IMR-90 (cell line): ENCODE measurements at regions not wholly inside any gene's neighbourhood (a gene's known extent, or its start where the extent isn't known, plus 50 kb on each side); places are given as distances from the start of the nearest gene placed in this dataset.

Source experiments
- ATAC-seq: fragments of 200-7000 bp; cut with Tn5 transposase; 2 replicates; pipeline ENCODE4 v1.9.1; 2020; ENCODE audit warnings: low read depth, mild to moderate bottlenecking, moderate library complexity
- BruUV-seq: library from RNA; stranded (reverse); fragments of 400-500 nt; replicated peaks from 2 replicates; lab custom pipeline; 2021; lab: Mats Ljungman, UMichigan
- CTCF ChIA-PET: fragments of 300-600 bp; formaldehyde crosslinking; extraction: SDS; loops from one replicate; lab custom pipeline; 2021; ENCODE audit warnings: antibody characterized with exemption; lab: Yijun Ruan, JAX
- POLR2A ChIA-PET: fragments of 300-600 bp; sonication (Branson Sonifier 250); formaldehyde crosslinking; loops from one replicate; lab custom pipeline; 2022; ENCODE audit warnings: antibody characterized with exemption; ENCODE audit not compliant: unreplicated experiment; lab: Charles Lee
- DNase-seq: peaks from one replicate; pipeline ENCODE4 v3.0.0; 2013
- H2AFZ ChIP-seq: replicated peaks from 2 replicates; pipeline ENCODE3; 2013; ENCODE audit warnings: low read length, mild to moderate bottlenecking; ENCODE audit not compliant: poor library complexity
- H2AK5ac ChIP-seq: 2 replicates; pipeline ENCODE4 v1.6.1; 2013; ENCODE audit warnings: low read depth, low read length, inconsistent platforms
- H2AK9ac ChIP-seq: replicated peaks from 2 replicates; pipeline ENCODE3; 2013; ENCODE audit warnings: mild to moderate bottlenecking, low read depth, low read length, moderate library complexity; ENCODE audit not compliant: poor library complexity
- H2BK120ac ChIP-seq: 2 replicates; pipeline ENCODE4 v1.6.1; 2013; ENCODE audit warnings: low read depth, low read length, inconsistent platforms
- H2BK15ac ChIP-seq: 3 replicates; pipeline ENCODE4 v1.6.1; 2013; ENCODE audit warnings: low read depth, low read length, inconsistent platforms
- H2BK20ac ChIP-seq: 2 replicates; pipeline ENCODE4 v1.6.1; 2013; ENCODE audit warnings: low read depth, mild to moderate bottlenecking, inconsistent platforms, low read length, moderate library complexity
- H2BK5ac ChIP-seq: 2 replicates; pipeline ENCODE4 v1.6.1; 2013; ENCODE audit warnings: mild to moderate bottlenecking, low read depth, low read length, inconsistent platforms; ENCODE audit not compliant: poor library complexity, severe bottlenecking
- H3K14ac ChIP-seq: replicated peaks from 2 replicates; pipeline ENCODE4 v1.6.1; 2013; ENCODE audit warnings: low read depth, low read length, inconsistent platforms
- H3K18ac ChIP-seq: 2 replicates; pipeline ENCODE4 v1.6.1; 2013; ENCODE audit warnings: low read depth, low read length, control low read depth
- H3K23ac ChIP-seq: 2 replicates; pipeline ENCODE4 v1.6.1; 2013; ENCODE audit warnings: low read depth, low read length, inconsistent platforms
- H3K27ac ChIP-seq: 2 replicates; pipeline ENCODE4 v1.5.1; 2013; ENCODE audit warnings: mild to moderate bottlenecking, control low read depth, low read length; ENCODE audit not compliant: insufficient read depth
- H3K27me3 ChIP-seq: 2 replicates; pipeline ENCODE4 v1.6.1; 2013; ENCODE audit warnings: low read length; ENCODE audit not compliant: control insufficient read depth, insufficient read depth
- H3K36me3 ChIP-seq: 2 replicates; pipeline ENCODE4 v1.6.1; 2013; ENCODE audit warnings: low read length, mixed read lengths; ENCODE audit not compliant: control insufficient read depth, insufficient read depth
- H3K4ac ChIP-seq: 2 replicates; pipeline ENCODE4 v1.6.1; 2013; ENCODE audit warnings: low read depth, low read length, inconsistent platforms
- H3K4me1 ChIP-seq: 2 replicates; pipeline ENCODE4 v1.6.1; 2013; ENCODE audit warnings: low read length, mixed read lengths; ENCODE audit not compliant: control insufficient read depth, insufficient read depth
- H3K4me2 ChIP-seq: 2 replicates; pipeline ENCODE4 v1.6.1; 2013; ENCODE audit warnings: low read depth, mild to moderate bottlenecking, control low read depth, low read length, moderate library complexity
- H3K4me3 ChIP-seq: 2 replicates; pipeline ENCODE4 v1.5.1; 2013; ENCODE audit warnings: low read depth, mild to moderate bottlenecking, control low read depth, low read length, moderate library complexity; ENCODE audit not compliant: insufficient read depth
- H3K56ac ChIP-seq: 2 replicates; pipeline ENCODE4 v1.6.1; 2013; ENCODE audit warnings: low read length, inconsistent platforms; ENCODE audit not compliant: insufficient read depth; ENCODE audit errors: extremely low read depth
- H3K79me1 ChIP-seq, 2 experiments: 2 replicates each; pipeline ENCODE4 v1.6.1; 2013; ENCODE audit warnings: low read length in 2 of 2, inconsistent platforms in 1 of 2, low read depth in 1 of 2
- H3K9ac ChIP-seq: 2 replicates; pipeline ENCODE4 v1.6.1; 2013; ENCODE audit warnings: low read depth, low read length, control low read depth
- H3K9me1 ChIP-seq: 2 replicates; pipeline ENCODE4 v1.6.1; 2013; ENCODE audit warnings: low read length, inconsistent platforms; ENCODE audit not compliant: insufficient read depth
- H3K9me3 ChIP-seq: 2 replicates; pipeline ENCODE4 v1.6.1; 2013; ENCODE audit warnings: low read length; ENCODE audit not compliant: control insufficient read depth, insufficient read depth
- H4K20me1 ChIP-seq: 2 replicates; pipeline ENCODE4 v1.6.1; 2013; ENCODE audit warnings: low read length, inconsistent platforms; ENCODE audit not compliant: insufficient read depth
- H4K5ac ChIP-seq: 2 replicates; pipeline ENCODE4 v1.6.1; 2013; ENCODE audit warnings: mild to moderate bottlenecking, low read depth, low read length, control low read depth
- H4K8ac ChIP-seq, 2 experiments: 2 replicates each; pipeline ENCODE4 v1.6.1; 2013; ENCODE audit warnings: low read depth in 2 of 2, low read length in 2 of 2, control low read depth in 1 of 2, inconsistent platforms in 1 of 2
- H4K91ac ChIP-seq: 2 replicates; pipeline ENCODE4 v1.6.1; 2013; ENCODE audit warnings: low read depth, low read length, inconsistent platforms; ENCODE audit not compliant: insufficient read depth
- BHLHE40 ChIP-seq: fragments of 150-350 bp; IDR thresholded peaks from 2 replicates; pipeline ENCODE4 v1.6.1; 2016; ENCODE audit warnings: mild to moderate bottlenecking, low read depth, low read length
- CEBPB ChIP-seq: IDR thresholded peaks from 2 replicates; pipeline ENCODE4 v1.6.1; 2012; ENCODE audit warnings: low read depth, low read length, improper control_type of control experiment
- CHD1 ChIP-seq: IDR thresholded peaks from 2 replicates; pipeline ENCODE4 v1.6.1; 2012; ENCODE audit warnings: low read depth, low read length, improper control_type of control experiment
- CTCF ChIP-seq: conservative IDR thresholded peaks from 2 replicates; pipeline ENCODE4 v1.5.1; 2012; ENCODE audit warnings: mild to moderate bottlenecking, low read depth, low read length, improper control_type of control experiment
- ELK1 ChIP-seq: fragments of 150-350 bp; IDR thresholded peaks from 2 replicates; pipeline ENCODE4 v1.6.1; 2016; ENCODE audit warnings: low read depth, mild to moderate bottlenecking, low read length, moderate library complexity, borderline replicate concordance
- FOS ChIP-seq: fragments of 150-350 bp; IDR thresholded peaks from 2 replicates; pipeline ENCODE4 v1.6.1; 2016; ENCODE audit warnings: low read depth, low read length
- MAFK ChIP-seq: IDR thresholded peaks from 2 replicates; pipeline ENCODE4 v1.6.1; 2012; ENCODE audit warnings: low read depth, low read length, improper control_type of control experiment
- MAZ ChIP-seq: IDR thresholded peaks from 2 replicates; pipeline ENCODE4 v1.6.1; 2012; ENCODE audit warnings: low read depth, mild to moderate bottlenecking, low read length, improper control_type of control experiment, moderate library complexity, borderline replicate concordance
- MXI1 ChIP-seq: IDR thresholded peaks from 2 replicates; pipeline ENCODE4 v1.6.1; 2012; ENCODE audit warnings: low read depth, mild to moderate bottlenecking, low read length, moderate library complexity, borderline replicate concordance
- NFE2L2 ChIP-seq: fragments of 150-350 bp; IDR thresholded peaks from 2 replicates; pipeline ENCODE4 v1.6.1; 2016; ENCODE audit warnings: low read depth, mild to moderate bottlenecking, low read length
- POLR2A ChIP-seq: IDR thresholded peaks from 2 replicates; pipeline ENCODE4 v1.6.1; 2012; ENCODE audit warnings: mild to moderate bottlenecking, low read depth, low read length
- RAD21 ChIP-seq: IDR thresholded peaks from 2 replicates; pipeline ENCODE4 v1.6.1; 2012; ENCODE audit warnings: low read length, improper control_type of control experiment
- RCOR1 ChIP-seq: IDR thresholded peaks from 2 replicates; pipeline ENCODE4 v1.6.1; 2012; ENCODE audit warnings: mild to moderate bottlenecking, low read length, improper control_type of control experiment; ENCODE audit not compliant: insufficient replicate concordance
- RFX5 ChIP-seq: IDR thresholded peaks from 2 replicates; pipeline ENCODE4 v1.8.0; 2012; ENCODE audit warnings: low read depth, mild to moderate bottlenecking, low read length, moderate library complexity
- SMC3 ChIP-seq: fragments of 150-350 bp; IDR thresholded peaks from 2 replicates; pipeline ENCODE4 v1.6.1; 2016; ENCODE audit warnings: low read depth, mild to moderate bottlenecking, antibody characterized with exemption, low read length, moderate library complexity
- USF2 ChIP-seq: fragments of 150-350 bp; IDR thresholded peaks from 2 replicates; pipeline ENCODE4 v1.6.1; 2017; ENCODE audit warnings: mild to moderate bottlenecking, antibody characterized with exemption, low read length, low read depth
- WGBS, 2 experiments: methylation state at CpG; one replicate each; pipeline versions ENCODE4 v1.1.5 to v1.1.7; 2013; ENCODE audit warnings: missing lambda C conversion rate in 2 of 2; ENCODE audit not compliant: insufficient read length in 1 of 2; ENCODE audit errors: extremely low coverage in 2 of 2; 5-methylcytosine and 5-hydroxymethylcytosine counted together
- dilution Hi-C: fragments of 300-500 bp; cut with HindIII; formaldehyde crosslinking; loops from one replicate; pipeline ENCODE4 v1.14.3; 2018; ENCODE audit warnings: low sequenced_read_pairs; ENCODE audit not compliant: unreplicated experiment
- in situ Hi-C: fragments of 300-500 bp; cut with MboI; formaldehyde crosslinking; loops from 3 replicates; pipeline ENCODE4 v1.14.3; 2019; ENCODE audit warnings: low sequenced_read_pairs, inconsistent platforms, mixed read lengths
- intact Hi-C: fragments of 100-400 bp; cut with micrococcal nuclease; formaldehyde crosslinking; loops from 2 replicates; pipeline ENCODE4 v1.10.0; 2022

GRCh38 chr4:89486042-89486441 lies 178.4 kb upstream of the GPRIN3 start:
- H2BK20ac ChIP-seq: no peak overlapping the region
- ATAC-seq (peak; percentile 96), DNase-seq (peak; percentile 55)
- H3K79me1 ChIP-seq: no peaks in the 10 kb centered on the region
- intact Hi-C loops (loop anchor here (1.0 to 5.0 kb wide), 4 partner anchors 172 to 415 kb away; no protein-coding TSS in a partner anchor), in situ Hi-C loops (loop anchor here (25.0 kb wide), 1 partner anchor 376 kb away; no protein-coding TSS in a partner anchor), dilution Hi-C loops (no loop called here)
- no peaks in the 10 kb centered on the region for H3K4me1 ChIP-seq
- BruUV-seq: no TSS peak
- H3K4me3 ChIP-seq: no peak overlapping the region
- H3K27ac ChIP-seq: no peak overlapping the region
- WGBS, 2 experiments: no CpG with 5 or more reads among the region's 3 CpGs
- CTCF ChIA-PET: interaction anchor here (0.6 to 1.7 kb wide), 11 partner anchors 17 to 420 kb away, joined by 3 to 4 read pairs (median 3); no protein-coding TSS in a partner anchor
- H4K5ac ChIP-seq: no peak overlapping the region
- H3K9me3 ChIP-seq: no peaks in the 10 kb centered on the region
- no peak overlapping the region for H2BK5ac ChIP-seq
- no peak overlapping the region for H2AK9ac ChIP-seq
- no peaks in the 10 kb centered on the region for H4K20me1 ChIP-seq
- no peak overlapping the region for H2BK15ac ChIP-seq
- H2AK5ac ChIP-seq: no peak overlapping the region
- no peaks in the 10 kb centered on the region for H3K27me3 ChIP-seq
- no peak overlapping the region for H2BK120ac ChIP-seq
- no peaks in the 10 kb centered on the region for H3K9me1 ChIP-seq
- H3K14ac ChIP-seq: no peak overlapping the region
- H3K9ac ChIP-seq: no peak overlapping the region
- POLR2A ChIA-PET: interaction anchor here (0.7 kb wide), 1 partner anchor 16 kb away, joined by 3 read pairs; no protein-coding TSS in a partner anchor
- TF ChIP-seq USF2: no peak
- TF ChIP-seq CHD1: no peak
- TF ChIP-seq NFE2L2: no peak
- TF ChIP-seq POLR2A: no peak
- TF ChIP-seq CTCF: peak; percentile 79
- no peak for TF ChIP-seq MAFK
- TF ChIP-seq RFX5: no peak
- TF ChIP-seq RCOR1: no peak
- no peak for TF ChIP-seq FOS
- TF ChIP-seq MXI1: no peak
- no peak for TF ChIP-seq MAZ
- TF ChIP-seq RAD21: peak; percentile 82
- TF ChIP-seq SMC3: peak; percentile 62
- TF ChIP-seq CEBPB: no peak
- no peak for TF ChIP-seq ELK1
- TF ChIP-seq BHLHE40: no peak
- no peak overlapping the region for H3K56ac ChIP-seq
- no peak overlapping the region for H3K4ac ChIP-seq
- no peaks in the 10 kb centered on the region for H3K36me3 ChIP-seq
- H3K18ac ChIP-seq: no peak overlapping the region
- no peak overlapping the region for H4K8ac ChIP-seq
- no peak overlapping the region for H4K91ac ChIP-seq
- H3K4me2 ChIP-seq: no peak overlapping the region
- no peak overlapping the region for H3K23ac ChIP-seq
- H2AFZ ChIP-seq: no peak overlapping the region
